Omental fat pad (tissue), 3 donors: ENCODE measurements at regions not wholly inside any gene's neighbourhood (a gene's known extent, or its start where the extent isn't known, plus 50 kb on each side); places are given as distances from the start of the nearest gene placed in this dataset.
"Not testable (repeated sequence)": the region's sequence is repeated elsewhere in the genome, so short reads cannot be mapped to it uniquely, and the experiment has no call there.

Experiments used
- ATAC-seq: fragments of 150-250 bp; one replicate; pipeline ENCODE4 v1.9.1; 2016; ENCODE audit warnings: mild to moderate bottlenecking, moderate library complexity; ENCODE audit not compliant: low FRiP score
- DNase-seq: peaks from one replicate; pipeline ENCODE4 v3.0.0-alpha.2; 2019; ENCODE audit warnings: low spot score
- CTCF ChIP-seq, 3 donors: fragments of 450-650 bp; IDR thresholded peaks; one replicate each; pipeline ENCODE4 v1.5.1; 2016 to 2017; ENCODE audit warnings: antibody characterized with exemption in 3 of 3, mild to moderate bottlenecking in 3 of 3, moderate library complexity in 2 of 3

- no peak for TF ChIP-seq CTCF (IDR thresholded peaks at IDR 0.05)
- ATAC-seq (no peak), DNase-seq (no peak)
Measured at GRCh38 chr10:21421794-21422193, 103.7 kb downstream of the SKIDA1 start.

- ATAC-seq, result no peak
- no peak for DNase-seq
- no peak for TF ChIP-seq CTCF (IDR thresholded peaks at IDR 0.05)
Measured at GRCh38 chr10:21421016-21421415, 104.5 kb downstream of the SKIDA1 start.

GRCh38 chr10:21418981-21419576, 106.4 kb downstream of the SKIDA1 start:
- not testable (repeated sequence) for DNase-seq, ATAC-seq

GRCh38 chr10:21417172-21417712, 108.2 kb downstream of the SKIDA1 start:
- ATAC-seq, result no peak
- TF ChIP-seq CTCF (IDR thresholded peaks at IDR 0.05), result no peak
- no peak for DNase-seq

GRCh38 chr10:21413680-21414079, 111.8 kb downstream of the SKIDA1 start:
- DNase-seq (no peak), ATAC-seq (no peak)
- TF ChIP-seq CTCF (IDR thresholded peaks at IDR 0.05), result no peak

- ATAC-seq, result no peak
- TF ChIP-seq CTCF (IDR thresholded peaks at IDR 0.05), result no peak
Measured at GRCh38 chr10:21413268-21413667, 112.2 kb downstream of the SKIDA1 start.

GRCh38 chr10:21406595-21407193, 118.8 kb downstream of the SKIDA1 start:
- ATAC-seq (peak; percentile 81), DNase-seq (no peak)
- no peak for TF ChIP-seq CTCF (IDR thresholded peaks at IDR 0.05)

More at GRCh38 chr10:21413268-21413667, 112.2 kb downstream of the SKIDA1 start:
- no peak for DNase-seq
